Stimulated activated naive CD8-positive, alpha-beta T cell treated with anti-CD3 and anti-CD28 coated beads, Interleukin-15, amount 100 ng/mL, for 72 hours (primary cell): ENCODE measurements at regions not wholly inside any gene's neighbourhood (a gene's known extent, or its start where the extent isn't known, plus 50 kb on each side); places are given as distances from the start of the nearest gene placed in this dataset.

Experiments used
- ATAC-seq: fragments of 150-1000 bp; cut with Tn5 transposase; 2 replicates; pipeline ENCODE4 v1.10.0; 2021; ENCODE audit warnings: mild to moderate bottlenecking, moderate library complexity
- DNase-seq, 2 donors: peaks; one replicate each; pipeline ENCODE4 v3.0.0; 2021 to 2022
- H3K27ac Mint-ChIP-seq, 2 donors: one replicate each; pipeline ENCODE4 v1.8.0; 2022; ENCODE audit warnings: mild to moderate bottlenecking in 2 of 2, mixed read lengths in 2 of 2, moderate library complexity in 2 of 2
- H3K27me3 Mint-ChIP-seq: one replicate; pipeline ENCODE4 v1.8.0; 2022; ENCODE audit warnings: mixed read lengths
- H3K4me1 Mint-ChIP-seq: one replicate; pipeline ENCODE4 v1.8.0; 2022; ENCODE audit warnings: mild to moderate bottlenecking, mixed read lengths
- H3K4me3 Mint-ChIP-seq, 2 donors: one replicate each; pipeline ENCODE4 v1.8.0; 2022; ENCODE audit warnings: mild to moderate bottlenecking in 2 of 2, mixed read lengths in 2 of 2, moderate library complexity in 1 of 2
- H3K9me3 Mint-ChIP-seq, 2 donors: one replicate each; pipeline ENCODE4 v1.8.0; 2022; ENCODE audit warnings: mixed read lengths in 2 of 2

GRCh38 chr6:95120984-95121383 lies 456.4 kb upstream of the MANEA start:
- Mint-ChIP-seq H3K4me3 (no peak overlapping the region), H3K27ac (no peak overlapping the region), H3K4me1 (no peaks in the 10 kb centered on the region), H3K9me3 (peaks cover 0 to 7% of the 10 kb centered on the region in 2 donors), H3K27me3 (no peaks in the 10 kb centered on the region)
- DNase-seq (no peak), ATAC-seq (no peak)

GRCh38 chr6:95127261-95127660 lies 450.1 kb upstream of the MANEA start:
- Mint-ChIP-seq H3K27me3 (no peaks in the 10 kb centered on the region), H3K4me3 (no peak overlapping the region), H3K9me3 (peaks cover 0 to 7% of the 10 kb centered on the region in 2 donors), H3K27ac (no peak overlapping the region), H3K4me1 (no peaks in the 10 kb centered on the region)
- ATAC-seq (no peak), DNase-seq (no peak)

- H3K27me3 Mint-ChIP-seq: no peaks in the 10 kb centered on the region
- peaks cover 0 to 7% of the 10 kb centered on the region in 2 donors for H3K9me3 Mint-ChIP-seq
- no peaks in the 10 kb centered on the region for H3K4me1 Mint-ChIP-seq
- ATAC-seq (no peak), DNase-seq (no peak)
- no peak overlapping the region for H3K27ac Mint-ChIP-seq
- H3K4me3 Mint-ChIP-seq: no peak overlapping the region
These were observed 448.9 kb upstream of the MANEA start for GRCh38 chr6:95128439-95128838.

- no peak overlapping the region for H3K27ac Mint-ChIP-seq
- no peak overlapping the region for H3K4me3 Mint-ChIP-seq
- H3K27me3 Mint-ChIP-seq: no peaks in the 10 kb centered on the region
- DNase-seq (no peak), ATAC-seq (no peak)
- peaks cover 0 to 7% of the 10 kb centered on the region in 2 donors for H3K9me3 Mint-ChIP-seq
- no peaks in the 10 kb centered on the region for H3K4me1 Mint-ChIP-seq
These were observed 448.4 kb upstream of the MANEA start for GRCh38 chr6:95128947-95129346.

GRCh38 chr6:95133578-95133977 lies 443.8 kb upstream of the MANEA start:
- ATAC-seq (no peak), DNase-seq (no peak)
- Mint-ChIP-seq H3K27me3 (no peaks in the 10 kb centered on the region), H3K27ac (no peak overlapping the region), H3K4me1 (no peaks in the 10 kb centered on the region), H3K4me3 (no peak overlapping the region), H3K9me3 (no peaks in the 10 kb centered on the region)

GRCh38 chr6:95135182-95135581 lies 442.2 kb upstream of the MANEA start:
- no peaks in the 10 kb centered on the region for H3K27me3 Mint-ChIP-seq
- no peak overlapping the region for H3K4me3 Mint-ChIP-seq
- H3K9me3 Mint-ChIP-seq: no peaks in the 10 kb centered on the region
- H3K4me1 Mint-ChIP-seq: no peaks in the 10 kb centered on the region
- no peak for ATAC-seq
- no peak for DNase-seq
- H3K27ac Mint-ChIP-seq: no peak overlapping the region

GRCh38 chr6:95142101-95142500 lies 435.2 kb upstream of the MANEA start:
- Mint-ChIP-seq H3K9me3 (no peaks in the 10 kb centered on the region), H3K27ac (no peak overlapping the region), H3K4me1 (no peaks in the 10 kb centered on the region), H3K4me3 (no peak overlapping the region), H3K27me3 (no peaks in the 10 kb centered on the region)
- DNase-seq (no peak), ATAC-seq (no peak)

- no peaks in the 10 kb centered on the region for H3K4me1 Mint-ChIP-seq
These were observed 434.5 kb upstream of the MANEA start for GRCh38 chr6:95142661-95143335.

GRCh38 chr6:95143408-95144180 lies 433.7 kb upstream of the MANEA start:
- H3K27me3 Mint-ChIP-seq: no peaks in the 10 kb centered on the region
- no peaks in the 10 kb centered on the region for H3K9me3 Mint-ChIP-seq
- DNase-seq (no peak), ATAC-seq (no peak)
- no peaks in the 10 kb centered on the region for H3K4me1 Mint-ChIP-seq
- H3K27ac Mint-ChIP-seq: no peak overlapping the region
- no peak overlapping the region for H3K4me3 Mint-ChIP-seq

More at GRCh38 chr6:95142661-95143335, 434.5 kb upstream of the MANEA start:
- ATAC-seq: no peak
- H3K9me3 Mint-ChIP-seq: no peaks in the 10 kb centered on the region
- H3K4me3 Mint-ChIP-seq: no peak overlapping the region
- H3K27me3 Mint-ChIP-seq: no peaks in the 10 kb centered on the region
- H3K27ac Mint-ChIP-seq: no peak overlapping the region
- DNase-seq: no peak

- Mint-ChIP-seq H3K27me3 (no peaks in the 10 kb centered on the region), H3K9me3 (no peaks in the 10 kb centered on the region), H3K4me1 (no peaks in the 10 kb centered on the region), H3K27ac (no peak overlapping the region), H3K4me3 (no peak overlapping the region)
- DNase-seq (no peak), ATAC-seq (no peak)
These were observed 431.9 kb upstream of the MANEA start for GRCh38 chr6:95145457-95145856.

GRCh38 chr6:95159557-95159956 lies 417.8 kb upstream of the MANEA start:
- H3K4me3 Mint-ChIP-seq: no peak overlapping the region
- no peaks in the 10 kb centered on the region for H3K9me3 Mint-ChIP-seq
- no peak for DNase-seq
- no peaks in the 10 kb centered on the region for H3K4me1 Mint-ChIP-seq
- ATAC-seq: no peak
- no peaks in the 10 kb centered on the region for H3K27me3 Mint-ChIP-seq
- H3K27ac Mint-ChIP-seq: no peak overlapping the region

- Mint-ChIP-seq H3K4me1 (no peaks in the 10 kb centered on the region), H3K4me3 (no peak overlapping the region), H3K9me3 (no peaks in the 10 kb centered on the region), H3K27ac (no peak overlapping the region), H3K27me3 (no peaks in the 10 kb centered on the region)
- ATAC-seq: no peak
- no peak for DNase-seq
These were observed 407.6 kb upstream of the MANEA start for GRCh38 chr6:95169775-95170174.

- ATAC-seq (no peak), DNase-seq (no peak)
- no peak overlapping the region for H3K4me3 Mint-ChIP-seq
- H3K27ac Mint-ChIP-seq: no peak overlapping the region
- H3K9me3 Mint-ChIP-seq: no peaks in the 10 kb centered on the region
- H3K27me3 Mint-ChIP-seq: no peaks in the 10 kb centered on the region
- no peaks in the 10 kb centered on the region for H3K4me1 Mint-ChIP-seq
These were observed 401.2 kb upstream of the MANEA start for GRCh38 chr6:95175927-95176675.

GRCh38 chr6:95185874-95186273 lies 391.5 kb upstream of the MANEA start:
- no peak overlapping the region for H3K27ac Mint-ChIP-seq
- no peaks in the 10 kb centered on the region for H3K9me3 Mint-ChIP-seq
- no peak overlapping the region for H3K4me3 Mint-ChIP-seq
- no peak for ATAC-seq
- H3K4me1 Mint-ChIP-seq: no peaks in the 10 kb centered on the region
- DNase-seq: no peak
- no peaks in the 10 kb centered on the region for H3K27me3 Mint-ChIP-seq

- no peak overlapping the region for H3K4me3 Mint-ChIP-seq
- no peaks in the 10 kb centered on the region for H3K27me3 Mint-ChIP-seq
These were observed 390.6 kb upstream of the MANEA start for GRCh38 chr6:95186710-95187109.

GRCh38 chr6:95197590-95197989 lies 379.7 kb upstream of the MANEA start:
- H3K9me3 Mint-ChIP-seq: no peaks in the 10 kb centered on the region
- H3K4me3 Mint-ChIP-seq: no peak overlapping the region
- no peak overlapping the region for H3K27ac Mint-ChIP-seq
- H3K27me3 Mint-ChIP-seq: no peaks in the 10 kb centered on the region
- ATAC-seq (no peak), DNase-seq (no peak)
- no peaks in the 10 kb centered on the region for H3K4me1 Mint-ChIP-seq

More at GRCh38 chr6:95186710-95187109, 390.6 kb upstream of the MANEA start:
- Mint-ChIP-seq H3K27ac (no peak overlapping the region), H3K4me1 (no peaks in the 10 kb centered on the region), H3K9me3 (no peaks in the 10 kb centered on the region)
- ATAC-seq (no peak), DNase-seq (no peak)
